ENCODE measurements at regions not wholly inside any gene's neighbourhood (a gene's known extent, or its start where the extent isn't known, plus 50 kb on each side); places are given as distances from the start of the nearest gene placed in this dataset.
"Not testable (repeated sequence)": the region's sequence is repeated elsewhere in the genome, so short reads cannot be mapped to it uniquely, and the experiment has no call there.

DNA sequence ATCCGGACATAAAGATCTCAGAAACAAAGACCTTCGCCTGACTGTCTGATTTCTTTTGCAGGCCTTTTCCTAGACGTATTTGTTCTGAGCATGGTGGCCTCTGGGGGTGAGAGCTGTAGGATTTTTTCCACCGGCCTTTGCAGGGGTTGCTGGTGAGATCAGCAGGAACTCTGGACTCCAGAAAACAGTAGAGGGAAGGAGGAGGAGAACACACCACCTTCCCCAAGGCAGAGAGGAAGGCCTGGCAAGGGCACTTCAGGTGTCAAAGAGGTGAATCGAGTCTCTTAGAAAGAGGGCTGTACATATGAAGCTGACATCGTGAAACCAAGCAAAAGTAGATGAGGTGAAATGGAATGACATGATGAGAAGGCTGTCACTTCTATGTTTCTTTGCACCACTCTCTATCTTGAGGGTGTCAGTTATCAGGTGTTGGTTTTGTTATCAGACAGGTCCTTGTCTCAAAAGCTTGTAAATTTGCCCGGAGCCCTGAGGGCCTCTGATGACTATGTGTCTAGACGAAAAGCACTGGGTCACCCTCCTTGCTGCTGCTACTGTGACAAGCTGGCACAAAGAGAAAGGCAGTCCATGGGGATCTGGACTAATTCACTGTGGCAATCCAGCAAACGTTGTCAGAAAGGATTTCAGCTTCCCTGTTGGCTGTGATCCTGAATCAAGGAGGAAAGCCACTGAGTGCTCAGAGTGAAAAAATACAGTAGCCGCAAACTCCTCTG is 91.3 kb upstream of the MAP3K7 start:
- no peak for DNase-seq (ENCODE audit: low read depth in 2 of 2)

DNA sequence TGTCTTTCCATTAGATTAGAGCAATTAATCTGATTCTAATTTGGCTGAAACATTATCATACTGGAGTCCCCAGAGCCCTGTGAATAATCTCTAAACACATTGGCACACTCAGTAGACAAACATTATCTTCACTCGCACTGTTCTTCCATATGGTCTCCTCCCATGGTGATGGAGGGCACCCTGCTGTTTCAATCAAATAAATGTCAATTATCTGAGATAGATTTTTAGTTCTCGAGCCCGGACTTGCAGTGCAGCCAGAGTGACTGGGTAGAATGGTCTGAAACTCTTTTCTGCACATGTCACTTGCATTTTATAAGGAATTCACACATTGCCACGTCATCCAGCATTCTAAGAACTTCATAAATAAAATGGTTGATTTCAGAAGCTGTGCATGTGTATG is 90.6 kb upstream of the MAP3K7 start:
- no peak for DNase-seq (ENCODE audit: low read depth in 2 of 2)

DNA sequence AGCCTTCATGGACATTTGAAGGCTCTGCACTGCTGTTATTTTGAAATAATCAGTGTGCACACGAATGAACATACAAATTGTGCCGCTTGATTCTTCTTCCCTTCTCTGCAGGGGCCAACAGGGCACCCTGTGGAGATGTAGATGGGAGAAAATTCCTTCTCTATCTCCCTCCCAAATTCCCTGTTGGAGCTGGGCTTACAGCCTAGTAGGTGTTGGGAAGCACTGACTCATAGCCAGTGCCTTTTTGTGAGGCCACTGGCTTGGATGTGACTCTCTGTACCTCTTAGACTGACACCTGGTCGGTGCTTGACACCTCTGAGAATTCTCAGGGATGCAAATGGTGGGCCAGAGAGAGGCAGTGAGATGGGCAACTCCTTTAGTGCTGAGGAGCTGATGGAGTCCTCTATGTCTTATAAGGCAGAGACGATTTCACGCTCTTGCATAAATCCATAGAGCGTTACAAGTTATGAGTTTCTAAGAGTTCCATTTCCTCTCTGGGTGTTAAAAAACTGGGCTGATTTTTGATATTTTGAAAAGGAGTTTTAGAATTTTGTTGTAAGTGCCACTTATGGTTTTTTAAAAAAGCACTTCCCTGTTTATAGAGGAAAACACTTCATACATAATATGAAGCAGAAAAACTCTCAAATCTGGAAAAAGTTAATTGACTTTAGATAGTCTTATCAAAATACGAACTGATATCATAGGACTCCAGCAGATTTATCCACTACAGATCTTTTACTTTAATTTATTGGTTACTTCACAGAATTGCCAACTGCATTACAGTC is 89.8 kb upstream of the MAP3K7 start:
- no peak for DNase-seq (ENCODE audit: low read depth in 2 of 2)

DNA sequence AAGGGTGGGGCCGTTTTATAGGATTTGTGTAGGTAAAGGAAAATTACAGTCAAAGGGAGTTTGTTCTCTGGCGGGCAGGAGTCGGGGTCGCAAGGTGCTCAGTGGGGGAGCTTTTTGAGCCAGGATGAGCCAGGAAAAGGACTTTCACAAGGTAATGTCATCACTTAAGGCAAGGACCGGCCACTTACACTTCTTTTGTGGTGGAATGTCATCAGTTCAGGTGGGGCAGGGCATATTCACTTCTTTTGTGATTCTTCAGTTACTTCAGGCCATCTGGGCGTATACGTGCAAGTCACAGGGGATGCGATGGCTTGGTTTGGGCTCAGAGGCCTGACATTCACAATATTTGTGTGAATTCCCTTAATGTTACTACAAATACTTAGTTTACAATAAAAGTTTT is 88.2 kb upstream of the MAP3K7 start:
- not testable (repeated sequence) for DNase-seq (ENCODE audit: low read depth in 2 of 2)

DNA sequence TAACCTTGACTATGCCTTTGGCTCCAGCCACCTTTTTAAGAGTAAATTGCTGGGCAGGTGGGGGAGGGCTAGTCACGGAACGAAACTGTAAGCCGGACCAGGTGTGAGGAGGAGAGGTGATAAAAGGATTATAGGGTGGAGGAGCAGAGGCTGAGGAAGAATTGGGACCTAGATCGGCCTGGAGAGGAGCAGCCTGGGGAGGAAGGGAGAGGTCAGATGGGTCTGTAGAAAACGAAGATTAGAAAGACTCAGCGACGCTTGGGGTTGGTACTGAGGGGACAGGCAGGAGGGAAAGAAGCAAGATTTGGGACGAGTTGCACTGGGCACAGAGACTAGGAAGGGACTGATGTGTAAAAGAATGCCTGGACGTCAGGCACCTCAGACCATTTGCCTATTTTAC is 87.2 kb upstream of the MAP3K7 start:
- not testable (repeated sequence) for DNase-seq (ENCODE audit: low read depth in 2 of 2)

DNA sequence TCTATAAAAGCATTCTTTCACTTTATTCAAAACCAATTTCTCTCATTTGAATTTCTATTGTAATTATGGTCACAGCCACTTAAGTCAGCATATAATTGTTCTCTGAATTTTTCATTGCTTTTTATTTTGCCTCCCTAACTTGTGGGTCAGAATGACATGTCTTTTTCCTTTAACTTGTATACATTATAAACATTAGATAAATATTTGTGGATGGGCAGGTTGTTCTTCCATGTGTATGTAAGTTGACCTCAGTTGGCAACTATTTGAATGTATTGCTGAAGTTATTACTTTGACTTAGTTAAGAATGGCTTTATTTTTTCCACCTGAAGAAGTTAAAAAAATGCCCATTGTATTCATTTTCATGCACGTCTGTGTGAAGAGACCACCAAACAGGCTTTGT is 83.0 kb upstream of the MAP3K7 start:
- no peak for DNase-seq (ENCODE audit: low read depth in 2 of 2)

DNA sequence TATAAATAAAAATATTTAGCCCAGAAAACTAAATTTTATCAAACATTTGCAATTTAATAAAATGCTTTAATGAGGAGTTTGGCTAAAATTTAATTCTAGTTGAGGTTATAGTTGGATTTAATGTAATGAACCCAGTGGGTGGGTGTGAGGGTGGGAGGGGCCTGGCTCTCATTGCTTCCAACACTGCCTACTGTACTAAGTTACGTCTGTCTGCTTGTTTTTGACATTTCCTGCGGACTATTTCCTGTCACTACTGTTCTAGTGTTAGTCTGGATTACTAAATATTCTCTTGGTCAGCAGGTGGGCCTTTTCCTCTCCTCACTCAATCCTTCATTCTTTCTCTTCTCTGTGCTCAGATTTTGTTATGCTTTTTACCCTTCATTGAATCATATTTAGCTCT is 82.5 kb upstream of the MAP3K7 start:
- no peak for DNase-seq (ENCODE audit: low read depth in 2 of 2)

DNA sequence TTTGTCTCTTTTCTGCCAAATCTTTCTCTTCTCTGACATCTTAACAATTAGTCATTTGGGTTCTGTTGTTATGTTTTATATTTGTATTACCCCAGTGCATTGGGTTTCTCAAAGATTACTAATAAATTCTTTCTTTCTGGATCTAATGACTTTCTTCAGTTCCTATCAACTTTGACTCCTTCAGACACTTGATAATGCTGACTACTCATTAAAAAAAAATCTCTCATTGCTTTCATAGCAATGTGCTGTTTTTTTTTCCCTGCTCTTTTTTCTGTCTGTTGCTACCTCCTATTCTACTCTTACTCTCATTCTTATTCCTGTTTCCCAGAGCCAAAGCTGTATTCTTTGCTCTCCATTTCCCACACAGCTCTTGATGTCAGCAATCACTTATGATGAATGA is 81.3 kb upstream of the MAP3K7 start:
- DNase-seq (ENCODE audit: low read depth in 2 of 2): no peak

DNA sequence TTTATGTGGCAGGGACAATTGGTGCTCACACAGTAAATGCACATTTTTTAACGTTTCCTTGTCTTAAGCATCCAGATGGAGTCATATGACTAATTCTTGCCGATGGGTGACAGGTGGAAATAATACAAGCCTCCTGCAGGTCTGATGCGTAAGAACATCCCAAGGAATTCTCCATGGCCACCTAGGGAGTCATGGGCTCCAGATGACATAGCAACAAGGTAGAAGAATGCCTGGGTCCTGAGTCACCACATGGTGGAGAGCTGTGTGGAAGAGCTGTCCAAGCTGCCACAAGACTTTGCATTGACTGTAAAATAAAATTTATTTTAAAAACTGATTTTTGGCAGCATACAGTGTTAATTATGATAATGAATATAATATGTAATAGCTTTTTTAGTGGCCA is 77.0 kb upstream of the MAP3K7 start:
- no peak for DNase-seq (ENCODE audit: low read depth in 2 of 2)

DNA sequence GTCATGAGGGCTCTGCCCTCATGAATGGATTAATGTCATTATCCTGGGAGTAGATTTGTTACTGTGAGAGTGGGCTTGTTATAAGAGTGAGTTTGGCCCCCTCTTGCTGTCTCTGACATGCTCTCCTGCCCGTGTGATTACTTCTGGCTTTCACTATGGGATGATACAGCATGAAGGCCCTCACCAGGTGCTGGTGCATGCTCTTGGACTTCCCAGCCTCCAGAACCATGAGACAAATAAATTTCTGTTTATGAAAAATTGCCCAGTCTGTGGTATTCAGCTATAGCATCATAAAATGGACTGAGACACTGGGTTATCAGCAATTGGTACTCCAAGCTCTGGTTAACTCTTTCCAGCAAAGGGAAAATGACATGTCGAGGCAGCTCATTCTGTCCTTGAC is 76.2 kb upstream of the MAP3K7 start:
- no peak for DNase-seq (ENCODE audit: low read depth in 2 of 2)

DNA sequence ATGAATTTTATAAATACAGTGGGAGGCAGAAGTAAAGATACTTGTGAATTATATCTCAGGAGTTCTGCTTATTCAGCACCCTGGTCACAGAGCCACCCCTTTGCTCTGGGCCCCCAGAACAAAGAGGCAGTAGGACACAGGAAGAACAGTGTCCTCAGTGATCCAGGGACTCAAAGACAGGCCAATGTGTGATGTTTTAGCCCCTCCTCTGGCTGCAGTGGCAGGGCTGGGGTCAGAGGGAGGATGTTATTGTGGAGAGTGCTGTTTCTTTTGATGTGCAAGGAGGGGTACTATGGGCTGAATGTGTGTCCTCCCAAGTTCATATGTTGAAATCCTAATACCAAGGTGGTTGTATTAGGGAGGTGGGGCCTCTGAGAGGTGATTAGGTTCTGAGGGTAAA is 74.1 kb upstream of the MAP3K7 start:
- DNase-seq (ENCODE audit: low read depth in 2 of 2): no peak

DNA sequence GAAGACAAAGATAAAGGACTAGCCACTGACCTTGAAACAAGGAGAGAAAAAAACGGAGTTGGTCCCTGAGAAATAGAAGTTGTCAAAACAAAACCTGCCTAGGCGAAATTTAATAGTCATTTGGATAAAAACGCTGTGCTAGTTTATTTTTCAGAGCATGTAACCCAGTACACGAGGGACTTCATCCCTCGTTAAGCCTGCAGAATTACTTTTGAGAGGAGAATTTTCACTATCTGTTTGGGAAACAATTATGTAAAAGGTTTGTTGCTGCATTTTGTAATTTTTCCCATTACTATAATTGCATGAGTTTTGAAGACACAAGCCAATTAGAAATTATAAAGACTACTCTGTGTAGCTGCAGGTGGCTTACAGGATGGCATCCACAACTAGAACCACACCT is 71.6 kb upstream of the MAP3K7 start:
- DNase-seq (ENCODE audit: low read depth in 2 of 2): no peak

DNA sequence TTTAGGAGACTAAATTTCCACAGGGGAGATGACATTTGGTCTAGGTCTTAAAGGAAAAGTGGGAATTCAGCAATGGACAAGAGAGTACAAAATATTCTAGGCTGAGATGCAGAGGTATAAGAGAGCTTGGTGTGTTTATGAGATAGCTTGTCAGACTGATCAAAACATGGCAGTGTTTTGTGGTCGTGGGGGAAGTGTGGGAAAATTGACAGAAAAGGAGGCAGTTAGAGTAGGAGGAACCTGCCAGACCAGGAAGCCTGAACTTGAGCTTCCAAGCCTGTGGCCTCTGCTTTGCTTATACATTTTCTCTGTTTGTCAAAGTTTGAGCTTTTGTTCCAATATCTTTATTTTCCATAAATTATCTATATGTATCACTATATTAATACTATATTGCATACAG is 69.5 kb upstream of the MAP3K7 start:
- no peak for DNase-seq (ENCODE audit: low read depth in 2 of 2)

DNA sequence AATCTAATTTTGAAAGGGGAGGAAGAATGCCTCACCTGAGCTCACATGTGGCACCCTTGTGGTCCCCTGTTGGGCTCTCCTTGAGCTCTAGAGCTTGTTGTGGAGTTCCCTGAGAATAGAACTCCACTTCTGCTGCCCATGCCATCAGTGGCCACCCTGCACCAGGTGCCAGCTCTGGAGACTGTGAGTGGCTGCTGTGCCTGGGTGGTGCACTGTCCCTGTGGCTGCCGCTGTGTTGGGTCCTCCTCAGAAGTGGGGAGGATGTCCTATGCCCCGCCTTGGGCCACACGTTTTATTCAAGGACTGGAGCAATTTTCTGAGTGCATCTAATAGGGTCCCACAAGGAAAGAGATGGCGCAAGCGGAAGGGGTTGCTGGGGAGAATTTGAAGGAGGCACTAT is 67.9 kb upstream of the MAP3K7 start:
- no peak for DNase-seq (ENCODE audit: low read depth in 2 of 2)

DNA sequence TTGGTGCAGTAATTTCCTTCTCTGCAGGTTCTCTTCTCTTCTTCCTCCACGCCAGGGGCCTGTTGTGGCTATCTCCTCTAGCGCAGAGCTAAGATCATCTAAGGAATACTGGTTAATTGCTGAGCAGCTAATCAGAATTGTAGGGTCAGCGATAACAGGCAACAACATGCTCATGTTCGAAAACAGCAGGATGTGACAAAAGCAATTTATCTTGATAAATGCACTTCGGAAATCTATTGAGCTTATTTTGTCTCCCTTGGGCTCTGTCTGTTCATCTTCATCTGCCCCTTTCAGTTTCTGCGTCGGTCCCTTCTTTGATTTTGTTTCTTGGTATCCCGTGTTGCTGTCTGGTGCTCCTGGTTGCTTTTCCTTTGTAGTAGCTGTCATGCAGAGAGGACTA is 67.3 kb upstream of the MAP3K7 start:
- no peak for DNase-seq (ENCODE audit: low read depth in 2 of 2)

DNA sequence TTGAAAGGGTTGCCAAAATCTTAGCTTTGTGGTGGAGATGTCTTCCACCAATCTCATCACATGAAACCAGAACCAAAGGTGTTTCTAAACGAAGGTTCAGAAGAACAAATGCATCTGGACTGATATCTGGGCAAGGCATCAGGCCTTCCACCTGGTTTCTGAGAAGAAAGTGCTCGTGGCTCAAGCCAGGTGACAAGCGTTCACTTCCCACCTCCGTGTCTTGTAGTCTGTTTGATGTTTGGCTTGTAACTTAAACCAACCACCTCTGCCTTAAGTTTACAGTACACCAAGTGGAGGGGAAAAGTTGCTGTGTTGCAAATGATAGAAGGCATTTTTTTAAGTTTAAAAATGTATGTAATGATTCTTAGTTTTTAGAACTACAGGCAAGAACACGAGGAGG is 66.9 kb upstream of the MAP3K7 start:
- DNase-seq (ENCODE audit: low read depth in 2 of 2): no peak

DNA sequence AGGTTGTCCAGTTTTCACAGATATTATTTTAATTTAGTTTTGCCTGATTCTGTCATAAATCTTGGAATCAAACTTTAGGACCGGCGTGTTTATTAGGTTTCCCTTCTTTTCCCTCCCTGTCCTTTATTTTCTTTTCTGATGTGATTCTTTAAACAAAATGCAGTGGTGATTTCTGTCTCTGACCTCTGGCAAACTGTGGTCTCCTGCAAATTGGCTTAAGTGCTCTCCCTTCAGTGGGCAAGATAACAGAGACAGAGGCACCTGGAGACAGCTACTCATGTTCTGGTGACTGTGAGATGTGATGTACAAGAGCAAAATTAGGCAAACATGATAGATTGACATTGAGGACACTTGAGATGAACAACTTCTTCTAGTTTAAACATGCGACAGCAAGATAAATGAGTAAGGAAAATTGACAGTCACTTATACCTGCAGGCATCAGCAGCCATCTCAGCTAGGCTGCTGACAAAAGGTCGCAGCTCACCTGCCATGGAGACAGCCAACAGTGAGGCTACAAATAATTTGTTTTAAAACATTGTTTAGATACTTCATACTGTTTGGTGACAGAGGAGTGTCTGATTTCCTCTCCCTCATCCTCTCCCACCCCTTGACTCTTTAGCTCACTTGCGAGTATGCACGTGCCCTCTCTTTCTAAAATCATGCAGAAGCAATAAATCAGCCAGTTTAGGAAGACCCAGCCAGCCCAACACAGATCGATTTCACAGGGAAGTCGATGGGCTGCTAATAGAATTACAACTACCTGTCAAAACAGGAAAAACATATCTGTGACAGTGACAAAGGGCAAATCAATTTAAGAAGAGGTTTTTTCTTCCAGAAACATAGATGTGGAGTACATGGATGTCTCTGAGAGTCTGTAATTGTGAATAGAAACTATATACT is 63.4 kb upstream of the MAP3K7 start:
- no peak for DNase-seq (ENCODE audit: low read depth in 2 of 2)

DNA sequence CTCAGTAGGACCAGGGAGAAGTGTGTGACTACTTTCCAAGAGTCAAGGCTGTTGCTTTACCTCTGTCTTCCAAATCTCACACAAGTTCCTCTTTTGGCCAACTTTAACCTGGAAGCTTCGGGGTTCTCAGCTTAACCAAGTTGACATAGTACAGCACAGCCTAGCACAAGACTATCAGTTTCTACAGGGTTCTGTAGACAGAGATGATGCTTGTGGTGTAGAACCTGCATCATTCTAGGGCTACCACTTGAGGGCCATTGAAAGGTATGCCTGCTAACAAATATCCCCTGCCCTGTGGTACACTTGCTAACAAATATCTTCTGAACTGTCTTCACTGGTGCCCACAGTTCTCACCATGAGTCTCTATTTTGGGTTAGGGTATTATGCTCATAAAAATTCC is 62.0 kb upstream of the MAP3K7 start:
- DNase-seq (ENCODE audit: low read depth in 2 of 2): no peak

DNA sequence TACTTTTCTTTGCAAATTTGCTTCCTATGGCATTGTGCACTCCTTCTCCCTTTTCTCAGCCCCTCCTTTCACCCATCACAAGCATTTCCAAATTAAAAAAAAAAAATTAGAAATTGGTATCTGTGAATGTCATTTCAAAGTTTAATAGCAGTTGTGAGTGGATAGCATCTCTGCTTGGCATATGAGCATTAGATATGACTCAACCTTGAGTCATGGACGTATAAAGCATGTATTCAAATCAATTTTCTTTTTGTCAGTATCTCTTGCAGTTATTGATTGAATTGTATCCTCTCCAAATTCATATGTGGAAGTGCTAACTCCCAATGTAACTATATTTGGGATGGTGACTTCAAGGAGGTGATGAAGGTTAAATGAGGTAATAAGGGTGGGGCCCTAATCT is 60.1 kb upstream of the MAP3K7 start:
- DNase-seq (ENCODE audit: low read depth in 2 of 2): no peak

DNA sequence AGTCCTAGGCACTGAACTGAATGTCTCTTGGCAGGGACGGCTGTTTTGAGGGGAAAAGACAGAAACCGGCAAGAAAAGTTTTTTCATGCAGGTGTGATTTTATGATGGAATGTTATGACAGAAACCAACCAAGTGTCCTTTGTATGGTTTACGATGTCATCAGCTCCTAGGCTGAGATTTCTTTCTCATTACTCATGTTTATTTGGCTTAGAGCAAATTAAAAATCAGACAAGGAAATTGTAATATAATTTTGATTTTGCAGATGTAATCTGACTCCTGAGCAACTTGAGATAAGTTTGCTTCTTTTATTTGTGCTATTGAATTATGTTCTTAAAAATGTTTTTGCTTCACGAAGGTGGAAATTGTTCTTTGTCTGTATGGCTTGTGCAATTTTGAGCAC is 58.8 kb upstream of the MAP3K7 start:
- no peak for DNase-seq (ENCODE audit: low read depth in 2 of 2)

DNA sequence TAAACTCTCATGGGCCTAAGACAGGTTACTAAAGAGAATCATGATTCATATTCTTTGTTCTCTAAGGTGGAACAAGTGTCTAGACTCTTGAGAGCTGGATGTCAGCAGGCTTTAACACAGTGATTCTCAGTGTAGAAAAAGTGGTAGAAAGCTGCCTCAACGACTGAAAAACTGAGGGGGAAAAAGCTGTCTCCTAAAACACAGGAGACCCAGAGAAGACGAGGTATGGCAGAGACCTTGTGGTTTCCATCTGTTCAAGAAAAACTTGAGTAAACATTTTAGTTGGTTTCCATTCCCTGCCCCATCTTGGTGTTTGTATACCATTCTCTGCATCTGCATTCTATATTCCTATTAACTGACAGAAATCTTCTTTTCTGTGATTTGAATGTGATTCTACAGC is 57.6 kb upstream of the MAP3K7 start:
- DNase-seq (ENCODE audit: low read depth in 2 of 2): no peak

DNA sequence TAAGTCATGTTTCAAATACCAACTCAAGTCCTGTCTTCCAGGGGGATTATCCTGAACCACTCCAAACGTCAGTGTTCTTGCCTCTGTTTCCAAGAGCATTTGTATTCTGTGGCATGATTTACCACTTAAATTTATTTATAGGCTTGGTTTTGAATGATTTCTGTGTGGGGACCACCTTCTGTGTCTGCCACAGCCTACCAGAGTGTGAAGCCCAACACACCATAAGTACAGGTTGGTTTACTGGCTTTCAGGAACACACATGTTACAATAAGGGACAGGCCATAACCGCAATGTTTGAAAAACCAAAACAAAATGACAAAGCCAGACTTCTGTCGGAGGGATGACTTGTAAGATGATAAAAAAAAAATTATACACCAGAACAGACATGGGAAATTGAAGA is 56.5 kb upstream of the MAP3K7 start:
- DNase-seq (ENCODE audit: low read depth in 2 of 2): no peak

DNA sequence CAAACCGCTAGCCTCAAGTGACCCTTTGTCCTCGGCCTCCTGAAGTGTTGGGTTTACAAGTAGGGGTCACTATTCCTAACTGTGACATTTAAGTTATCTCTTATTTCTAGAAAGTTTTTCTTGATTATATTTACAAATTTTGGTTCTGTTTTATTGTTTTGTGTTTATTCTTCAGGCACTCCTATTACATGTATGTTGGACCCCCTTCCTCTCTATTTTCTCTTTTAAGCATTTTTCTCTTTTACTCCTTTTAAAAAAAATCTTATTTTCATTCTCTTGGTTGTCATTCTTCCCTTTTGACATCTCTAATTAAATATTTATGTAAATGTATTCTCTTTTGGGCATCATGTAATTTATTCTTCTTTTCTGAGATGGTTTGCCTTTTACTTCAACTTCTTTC is 50.4 kb upstream of the MAP3K7 start:
- DNase-seq (ENCODE audit: low read depth in 2 of 2): no peak
